Keratinocyte (primary cell): ENCODE measurements at regions not wholly inside any gene's neighbourhood (a gene's known extent, or its start where the extent isn't known, plus 50 kb on each side); places are given as distances from the start of the nearest gene placed in this dataset.

ENCODE experiments used
- CTCF ChIP-seq, 3 experiments: IDR thresholded peaks in 1 of 3; conservative IDR thresholded peaks in 1 of 3; optimal IDR thresholded peaks in 1 of 3; 2 replicates in 2 of 3; 3 replicates in 1 of 3; pipeline versions ENCODE3 to v1.5.1; 2011; ENCODE audit warnings: low read length in 3 of 3, mild to moderate bottlenecking in 3 of 3, moderate library complexity in 2 of 3, control low read depth in 1 of 3, inconsistent platforms in 1 of 3; ENCODE audit not compliant: insufficient read depth in 2 of 3; ENCODE audit errors: extremely low read depth in 1 of 3
- EZH2 ChIP-seq: IDR thresholded peaks from one replicate; pipeline ENCODE4 v1.6.1; 2012; ENCODE audit warnings: inconsistent platforms, mild to moderate bottlenecking, low read length, moderate library complexity

- no peak for TF ChIP-seq CTCF (optimal IDR thresholded peaks at IDR 0.05 in 1 of 3, IDR thresholded peaks at IDR 0.05 in 1 of 3, conservative IDR thresholded peaks at IDR 0.05 in 1 of 3; ENCODE audit: extremely low read depth in 1 of 3, insufficient read depth in 2 of 3, low read length in 3 of 3)
- TF ChIP-seq EZH2: no peak
Measured at GRCh38 chr14:98665007-98665406, 607.0 kb downstream of the BCL11B start.
